Esophagus (tissue), 2 donors: ENCODE measurements at regions not wholly inside any gene's neighbourhood (a gene's known extent, or its start where the extent isn't known, plus 50 kb on each side); places are given as distances from the start of the nearest gene placed in this dataset.
"Not testable (repeated sequence)": the region's sequence is repeated elsewhere in the genome, so short reads cannot be mapped to it uniquely, and the experiment has no call there.

Experiments
- H3K27ac ChIP-seq, 2 donors: one replicate each; pipeline ENCODE4 v1.5.1; 2013; ENCODE audit warnings: low read depth in 2 of 2, mild to moderate bottlenecking in 2 of 2, inconsistent platforms in 1 of 2, low read length in 1 of 2, moderate library complexity in 1 of 2
- H3K27me3 ChIP-seq, 2 donors: one replicate each; pipeline ENCODE4 v1.6.1; 2013; ENCODE audit warnings: low read length in 2 of 2, control low read depth in 1 of 2, mild to moderate bottlenecking in 1 of 2; ENCODE audit not compliant: insufficient read depth in 2 of 2, control insufficient read depth in 1 of 2
- H3K36me3 ChIP-seq, 2 donors: one replicate each; pipeline ENCODE4 v1.6.1; 2013; ENCODE audit warnings: low read length in 1 of 2; ENCODE audit not compliant: control insufficient read depth in 2 of 2, insufficient read depth in 2 of 2
- H3K4me1 ChIP-seq, 2 donors: one replicate each; pipeline ENCODE4 v1.6.1; 2013; ENCODE audit warnings: low read length in 1 of 2; ENCODE audit not compliant: control insufficient read depth in 2 of 2, insufficient read depth in 2 of 2
- H3K4me3 ChIP-seq, 2 donors: one replicate each; pipeline ENCODE4 v1.5.1; 2013; ENCODE audit warnings: low read length in 2 of 2, mild to moderate bottlenecking in 2 of 2, low read depth in 1 of 2, moderate library complexity in 1 of 2
- H3K9me3 ChIP-seq, 2 donors: one replicate each; pipeline ENCODE4 v1.6.1; 2013; ENCODE audit warnings: mild to moderate bottlenecking in 2 of 2, low read depth in 1 of 2, low read length in 1 of 2, moderate library complexity in 1 of 2; ENCODE audit not compliant: control insufficient read depth in 2 of 2, insufficient read depth in 1 of 2
- WGBS, 2 donors: extraction: QIAGEN DNeasy Blood & Tissue Kit; methylation state at CpG; one replicate each; pipeline ENCODE4 v1.1.7; 2013; 5-methylcytosine and 5-hydroxymethylcytosine counted together
- donor health status: healthy with polysubstance abuse.
- donor health status: Bipolar disorder and iron deficiency.

GRCh38 chr1:101548376-101548775, 311.6 kb downstream of the S1PR1 start:
- H3K36me3 ChIP-seq = no peaks in the 10 kb centered on the region
- no peaks in the 10 kb centered on the region for H3K4me1 ChIP-seq
- no peak overlapping the region for H3K27ac ChIP-seq
- H3K4me3 ChIP-seq = no peak overlapping the region
- H3K9me3 ChIP-seq = no peaks in the 10 kb centered on the region
- H3K27me3 ChIP-seq = no peaks in the 10 kb centered on the region

- Histone ChIP-seq H3K4me1 (no peaks in the 10 kb centered on the region), H3K27me3 (no peaks in the 10 kb centered on the region), H3K9me3 (no peaks in the 10 kb centered on the region), H3K4me3 (no peak overlapping the region), H3K27ac (no peak overlapping the region), H3K36me3 (no peaks in the 10 kb centered on the region)
- 92 to 97% methylated on average over 1 of the region's 1 CpG for WGBS, 2 donors
Measured at GRCh38 chr1:101550581-101550980, 313.8 kb downstream of the S1PR1 start.

GRCh38 chr1:101566883-101567538, 330.2 kb downstream of the S1PR1 start:
- Histone ChIP-seq H3K27ac (no peak overlapping the region), H3K27me3 (no peaks in the 10 kb centered on the region)

GRCh38 chr1:101567582-101568189, 330.9 kb downstream of the S1PR1 start:
- Histone ChIP-seq H3K9me3 (no peaks in the 10 kb centered on the region), H3K4me3 (no peak overlapping the region), H3K36me3 (no peaks in the 10 kb centered on the region), H3K4me1 (no peaks in the 10 kb centered on the region), H3K27me3 (no peaks in the 10 kb centered on the region), H3K27ac (no peak overlapping the region)
- 45 to 50% methylated on average over 4 of the region's 4 CpGs for WGBS, 2 donors

More at GRCh38 chr1:101566883-101567538, 330.2 kb downstream of the S1PR1 start:
- Histone ChIP-seq H3K9me3 (no peaks in the 10 kb centered on the region), H3K4me1 (no peaks in the 10 kb centered on the region), H3K4me3 (no peak overlapping the region), H3K36me3 (no peaks in the 10 kb centered on the region)
- 85 to 92% methylated on average over 1 of the region's 1 CpG for WGBS, 2 donors

GRCh38 chr1:101587741-101588140, 350.9 kb downstream of the S1PR1 start:
- no peak overlapping the region for H3K4me3 ChIP-seq
- no peaks in the 10 kb centered on the region for H3K27me3 ChIP-seq
- 42 to 49% methylated on average over 5 of the region's 5 CpGs for WGBS, 2 donors
- no peaks in the 10 kb centered on the region for H3K4me1 ChIP-seq
- no peaks in the 10 kb centered on the region for H3K36me3 ChIP-seq
- no peak overlapping the region for H3K27ac ChIP-seq
- no peaks in the 10 kb centered on the region for H3K9me3 ChIP-seq

- no peak overlapping the region for H3K27ac ChIP-seq
- 87 to 93% methylated on average over 1 of the region's 1 CpG for WGBS, 2 donors
- no peaks in the 10 kb centered on the region for H3K9me3 ChIP-seq
Measured at GRCh38 chr1:101588677-101589076, 351.9 kb downstream of the S1PR1 start.

GRCh38 chr1:101592845-101593244, 356.0 kb downstream of the S1PR1 start:
- Histone ChIP-seq H3K36me3 (no peaks in the 10 kb centered on the region), H3K9me3 (no peaks in the 10 kb centered on the region), H3K4me3 (no peak overlapping the region), H3K27me3 (no peaks in the 10 kb centered on the region), H3K4me1 (no peaks in the 10 kb centered on the region), H3K27ac (no peak overlapping the region)
- WGBS, 2 donors = 75 to 85% methylated on average over 1 of the region's 1 CpG

More at GRCh38 chr1:101588677-101589076, 351.9 kb downstream of the S1PR1 start:
- Histone ChIP-seq H3K4me3 (no peak overlapping the region), H3K36me3 (no peaks in the 10 kb centered on the region), H3K27me3 (no peaks in the 10 kb centered on the region), H3K4me1 (no peaks in the 10 kb centered on the region)

- H3K27me3 ChIP-seq = no peaks in the 10 kb centered on the region
- no peak overlapping the region for H3K4me3 ChIP-seq
- no peaks in the 10 kb centered on the region for H3K4me1 ChIP-seq
- WGBS, 2 donors = 45 to 51% methylated on average over 2 of the region's 2 CpGs
- no peaks in the 10 kb centered on the region for H3K9me3 ChIP-seq
- H3K27ac ChIP-seq = no peak overlapping the region
- no peaks in the 10 kb centered on the region for H3K36me3 ChIP-seq
Measured at GRCh38 chr1:101595881-101596374, 359.1 kb downstream of the S1PR1 start.

GRCh38 chr1:101600615-101601014, 363.8 kb downstream of the S1PR1 start:
- 76 to 81% methylated on average over 5 of the region's 5 CpGs for WGBS, 2 donors
- H3K4me1 ChIP-seq, H3K36me3 ChIP-seq, H3K4me3 ChIP-seq, H3K27ac ChIP-seq, H3K27me3 ChIP-seq, H3K9me3 ChIP-seq: not testable (repeated sequence)

- Histone ChIP-seq H3K36me3 (no peaks in the 10 kb centered on the region), H3K27ac (no peak overlapping the region), H3K9me3 (peaks cover 0 to 2% of the 10 kb centered on the region in 2 donors), H3K27me3 (no peaks in the 10 kb centered on the region), H3K4me3 (no peak overlapping the region), H3K4me1 (no peaks in the 10 kb centered on the region)
- 30 to 32% methylated on average over 1 of the region's 1 CpG for WGBS, 2 donors
Measured at GRCh38 chr1:101603726-101604125, 366.9 kb downstream of the S1PR1 start.
